ENCODE measurements at regions not wholly inside any gene's neighbourhood (a gene's known extent, or its start where the extent isn't known, plus 50 kb on each side); places are given as distances from the start of the nearest gene placed in this dataset.

DNA sequence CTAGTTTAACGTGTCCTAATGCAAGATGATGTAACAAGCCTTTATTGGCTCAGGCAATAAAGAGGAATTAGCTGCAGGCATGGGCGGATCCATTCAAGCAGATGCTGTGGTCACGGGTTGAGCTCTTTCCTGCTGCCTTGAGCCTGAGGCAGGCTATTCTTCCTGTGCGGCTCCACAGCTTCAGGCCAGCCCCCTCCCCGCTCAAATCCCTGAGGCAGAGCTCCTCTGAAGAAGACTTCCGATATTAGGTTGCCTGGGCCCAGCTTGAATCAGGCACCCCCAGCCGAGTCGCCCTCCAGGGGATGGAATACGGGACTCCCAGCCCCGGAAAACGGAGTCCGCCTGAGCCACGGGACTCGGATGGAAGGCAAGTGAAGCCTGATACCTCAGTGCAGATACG, 95.0 kb upstream of the RUFY1 start:
- TF ChIP-seq POLR2AphosphoS5 (IDR thresholded peaks at IDR 0.05; ENCODE audit: low read depth, low read length) (no peak), POLR2A (IDR thresholded peaks at IDR 0.05; ENCODE audit: low read depth, low read length) (no peak), TAF1 (IDR thresholded peaks at IDR 0.05; ENCODE audit: low read depth, low read length) (no peak), PAX5 (IDR thresholded peaks at IDR 0.05; ENCODE audit: insufficient read depth, low read length, severe bottlenecking) (no peak), POU2F2 (IDR thresholded peaks at IDR 0.05; ENCODE audit: low read depth, low read length) (no peak), SPI1 (IDR thresholded peaks at IDR 0.05; ENCODE audit: low read depth, low read length) (no peak)

Measured in GM12891 (cell line).